DMS53 treated with DMSO at 0.1 percent for 48 hours (cell line): ENCODE measurements at regions not wholly inside any gene's neighbourhood (a gene's known extent, or its start where the extent isn't known, plus 50 kb on each side); places are given as distances from the start of the nearest gene placed in this dataset.
A peak's percentile ranks its signal among the peaks of the same experiment; 100 is the strongest.
"Not testable (repeated sequence)": the region's sequence is repeated elsewhere in the genome, so short reads cannot be mapped to it uniquely, and the experiment has no call there.

Experiments used
- DNase-seq: peaks from one replicate; lab custom pipeline; 2025; ENCODE audit not compliant: unreplicated experiment; lab: John Stamatoyannopoulos, UW

DNA sequence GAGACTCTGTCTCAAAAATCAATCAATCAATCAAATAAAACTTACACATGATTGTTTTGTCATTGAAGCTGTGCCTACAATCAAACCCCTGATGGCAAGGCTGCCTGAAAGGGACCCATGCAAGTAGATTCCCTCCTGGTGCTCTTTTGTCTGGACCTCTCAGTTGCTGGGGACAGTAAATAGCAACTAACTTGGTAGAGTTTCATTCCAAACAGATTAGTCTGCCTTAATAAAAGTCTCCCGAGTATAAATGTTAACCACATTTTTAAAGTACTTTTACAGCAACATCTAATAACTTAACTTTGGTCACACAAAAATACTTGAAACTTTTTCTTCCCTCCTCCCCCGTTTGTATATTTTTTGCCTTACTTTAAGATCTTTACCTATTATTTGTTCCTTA is 105.5 kb downstream of the FEM1C start:
- DNase-seq = no peak

DNA sequence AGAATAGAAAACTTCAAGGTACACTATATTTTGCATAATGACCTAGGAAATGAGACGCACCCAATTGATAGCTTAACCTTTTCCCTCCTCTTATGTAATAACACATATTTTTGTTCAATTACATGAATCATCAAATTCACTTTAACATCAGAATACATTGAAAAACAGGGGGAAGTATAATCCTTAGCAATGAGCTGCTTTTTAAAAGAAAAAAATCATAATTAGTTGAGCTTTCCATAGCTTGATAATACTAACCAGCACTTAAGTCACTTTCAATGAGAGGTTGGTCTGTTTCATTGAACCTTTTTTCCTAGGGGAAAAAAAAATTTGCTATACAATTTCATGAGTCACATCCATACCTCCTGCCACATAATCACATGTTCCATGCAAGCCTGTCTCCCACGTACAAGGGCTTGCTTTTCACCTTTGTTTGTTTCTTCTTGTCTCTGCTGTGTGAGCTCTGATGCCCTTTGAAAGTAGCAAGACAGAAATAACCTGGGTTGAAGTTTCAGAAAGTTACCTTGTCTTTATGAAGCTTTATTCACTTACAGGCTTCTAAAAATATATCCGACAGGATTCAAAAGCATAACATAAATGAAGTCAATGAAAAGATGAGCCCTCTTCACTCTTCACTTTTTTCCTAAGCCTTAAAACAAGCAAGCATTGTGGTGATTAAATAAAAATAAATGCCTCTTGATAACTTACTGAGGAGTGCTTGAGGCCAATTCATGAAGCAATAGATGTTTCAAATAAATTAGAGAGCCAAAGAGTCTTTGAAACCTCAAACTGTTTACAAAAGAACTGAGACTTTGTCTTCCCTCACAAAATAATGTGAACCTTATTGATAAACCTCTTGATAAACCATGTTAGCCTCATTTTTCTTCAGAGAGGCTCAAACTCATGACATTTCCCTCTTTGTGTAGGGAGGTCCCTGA is 108.5 kb downstream of the FEM1C start:
- DNase-seq = no peak

DNA sequence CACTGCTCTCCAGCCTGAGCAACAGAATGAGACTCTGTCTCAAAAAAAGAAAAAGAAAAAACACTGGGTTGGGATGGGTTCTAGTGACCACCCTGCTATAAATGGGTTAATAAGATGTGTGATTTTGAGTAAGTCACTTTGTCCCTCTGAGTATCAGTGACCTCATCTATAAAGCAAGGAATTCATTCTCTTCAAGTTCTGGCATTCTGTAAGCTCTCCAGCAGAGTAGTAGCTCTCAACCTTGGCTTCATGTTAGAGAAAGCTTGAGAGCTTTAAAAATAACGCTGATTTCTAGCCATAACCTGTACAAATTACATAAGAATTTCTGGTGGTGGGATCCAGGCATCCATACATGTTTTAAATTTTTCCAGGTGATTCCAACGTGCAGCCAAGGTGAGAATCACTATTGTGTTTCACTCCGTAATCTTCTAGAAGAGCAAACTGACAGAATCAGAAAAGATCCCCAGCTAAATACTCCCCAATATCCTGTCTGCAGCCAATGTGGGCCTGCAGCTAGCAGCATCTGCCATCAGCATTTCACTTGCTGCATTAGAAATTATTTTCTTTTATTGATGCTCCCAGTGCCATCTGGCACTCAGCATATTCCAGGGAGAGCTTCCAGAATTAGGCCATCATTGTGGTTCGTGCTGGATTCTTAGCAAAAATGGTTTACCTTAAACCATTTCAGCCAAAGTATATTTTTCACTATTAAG is 109.4 kb downstream of the FEM1C start:
- no peak for DNase-seq

DNA sequence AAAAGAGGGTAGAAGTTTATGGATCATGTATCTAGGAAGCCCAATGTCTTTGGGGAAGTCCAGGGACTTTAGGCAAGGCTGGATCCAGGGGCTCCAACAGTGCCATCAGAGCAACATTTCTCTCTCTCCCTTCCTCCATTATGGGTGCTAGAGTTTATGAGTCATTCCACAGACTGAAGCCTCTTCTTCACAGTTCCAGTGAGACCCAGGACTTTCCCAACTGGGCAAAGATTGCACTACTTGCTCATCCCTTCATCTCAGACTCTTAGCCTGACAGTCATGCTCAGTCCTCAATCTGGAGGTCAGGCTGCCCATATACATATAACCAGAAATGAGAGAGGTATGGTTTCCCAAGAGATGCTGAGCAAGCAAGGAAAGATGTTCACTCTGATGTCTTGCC is 110.7 kb downstream of the FEM1C start:
- DNase-seq = peak; percentile 15

DNA sequence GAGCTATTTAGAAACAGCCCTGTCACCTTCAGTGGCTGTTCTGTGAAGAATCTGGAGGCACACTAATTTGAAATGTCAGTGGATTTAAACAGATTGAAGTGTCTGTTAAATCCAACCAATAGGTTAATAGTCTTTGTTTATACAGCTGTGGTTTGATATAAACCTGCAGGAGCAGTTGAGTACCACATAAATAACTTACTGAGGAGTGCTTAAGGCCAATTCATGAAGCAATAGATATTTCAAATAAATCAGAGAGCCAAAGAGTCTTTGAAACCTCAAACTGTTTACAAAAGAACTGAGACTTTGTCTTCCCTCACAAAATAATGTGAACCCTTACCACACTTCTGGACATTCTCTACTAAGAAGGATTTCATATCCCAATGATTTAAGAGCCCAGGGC is 111.9 kb downstream of the FEM1C start:
- DNase-seq = peak; percentile 20

DNA sequence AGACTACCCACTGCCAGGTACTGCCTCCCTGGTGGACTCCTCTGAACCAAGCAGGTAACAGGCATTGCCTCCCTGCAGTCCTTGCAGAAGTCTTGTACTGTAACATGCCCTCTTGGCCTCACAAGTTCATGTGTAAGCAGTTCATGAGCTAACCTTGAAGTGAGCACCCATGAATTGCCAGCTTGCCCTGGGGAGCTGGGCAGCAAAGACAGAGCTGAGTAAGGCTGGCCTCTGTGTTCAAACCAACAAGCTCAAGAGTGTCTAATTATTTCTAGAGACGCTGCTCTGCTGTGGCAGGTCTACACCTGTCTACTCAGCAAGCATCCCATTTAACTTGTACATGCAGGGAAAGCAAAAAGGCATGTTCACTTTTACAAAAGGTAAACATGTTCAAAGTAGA is 113.5 kb downstream of the FEM1C start:
- peak; percentile 31 for DNase-seq

DNA sequence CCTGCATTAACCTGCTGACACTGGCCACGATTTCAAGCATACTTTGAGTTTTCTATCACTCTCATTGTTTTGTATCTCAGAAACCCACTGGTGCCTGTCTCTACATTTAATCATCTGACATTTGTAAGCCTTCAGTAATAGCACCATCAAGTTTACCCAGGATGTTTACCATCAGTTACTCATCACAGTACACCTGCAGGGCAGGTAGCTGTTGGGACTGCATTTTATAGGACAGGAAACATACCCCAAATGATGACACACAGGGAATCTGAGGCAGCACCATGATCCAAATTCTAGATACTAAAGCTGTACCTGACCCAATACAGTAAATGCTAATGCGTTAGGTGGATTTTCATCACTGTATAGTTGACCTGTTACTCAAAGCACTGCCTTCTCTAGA is 114.2 kb downstream of the FEM1C start:
- peak; percentile 80 for DNase-seq

DNA sequence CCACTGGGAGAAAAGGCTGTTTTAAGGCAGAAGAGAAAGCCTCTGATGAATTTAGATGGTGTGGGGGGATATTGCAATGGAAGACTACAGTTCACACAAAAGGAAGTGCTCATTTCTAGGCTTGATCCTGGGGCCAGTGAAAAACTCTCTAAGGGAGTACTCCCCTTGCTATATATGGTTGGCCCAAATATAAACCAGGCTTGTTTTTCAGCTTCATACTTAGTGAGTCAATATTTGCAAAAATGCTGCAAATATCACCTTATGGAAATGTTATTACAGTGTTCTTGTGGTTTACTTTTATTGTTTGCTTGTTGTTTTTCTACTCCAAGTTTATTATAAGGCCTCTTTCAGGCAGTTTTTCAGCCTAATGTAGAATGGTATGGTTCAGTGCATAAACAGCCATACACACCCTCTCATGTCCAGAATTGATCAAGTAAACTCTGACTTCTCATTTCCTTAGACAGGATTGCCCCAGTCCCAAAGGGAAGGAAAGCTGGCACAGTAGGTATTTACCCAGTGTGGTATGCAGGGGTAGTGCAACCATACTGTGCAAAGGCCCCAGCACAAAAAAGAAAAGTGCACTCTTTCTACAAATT is 115.1 kb downstream of the FEM1C start:
- DNase-seq = peak; percentile 37

DNA sequence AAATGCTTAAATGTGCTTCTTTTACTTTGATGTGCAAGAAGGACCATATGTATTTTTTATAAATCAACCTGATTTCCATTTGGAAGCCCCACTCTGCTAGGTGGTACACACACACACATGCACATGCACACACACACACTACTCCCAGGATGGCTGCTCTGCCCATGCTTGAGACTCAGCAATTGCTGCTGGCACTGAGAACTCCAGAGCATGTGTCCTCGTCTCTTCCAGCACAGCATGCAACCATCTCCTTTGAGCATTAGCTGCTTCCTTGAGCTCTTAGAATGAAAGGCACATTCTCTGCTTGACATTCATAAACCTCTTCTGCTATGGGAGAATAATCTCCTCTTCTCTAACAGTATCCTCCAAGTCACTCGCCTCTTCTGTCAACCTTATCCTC is 115.9 kb downstream of the FEM1C start:
- no peak for DNase-seq

DNA sequence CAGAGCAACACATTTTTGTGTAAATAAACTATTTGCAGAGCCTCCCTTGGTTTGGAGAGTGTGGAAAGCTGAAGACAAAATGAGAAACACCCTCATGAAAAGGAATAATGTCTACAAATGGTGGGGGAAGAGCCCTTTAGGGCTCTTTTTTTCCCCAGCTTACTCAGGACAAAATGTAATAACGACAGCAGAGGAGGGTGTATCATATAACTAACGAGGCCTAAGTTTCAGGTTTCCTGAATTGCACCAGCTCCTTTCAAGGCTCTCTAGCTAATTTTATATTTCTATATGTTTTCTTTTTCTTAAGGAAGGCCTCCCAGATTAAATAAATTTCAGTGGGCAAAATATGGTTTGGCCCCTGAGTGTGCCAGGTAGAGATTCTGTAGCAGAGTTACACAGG is 116.3 kb downstream of the FEM1C start:
- DNase-seq = no peak

DNA sequence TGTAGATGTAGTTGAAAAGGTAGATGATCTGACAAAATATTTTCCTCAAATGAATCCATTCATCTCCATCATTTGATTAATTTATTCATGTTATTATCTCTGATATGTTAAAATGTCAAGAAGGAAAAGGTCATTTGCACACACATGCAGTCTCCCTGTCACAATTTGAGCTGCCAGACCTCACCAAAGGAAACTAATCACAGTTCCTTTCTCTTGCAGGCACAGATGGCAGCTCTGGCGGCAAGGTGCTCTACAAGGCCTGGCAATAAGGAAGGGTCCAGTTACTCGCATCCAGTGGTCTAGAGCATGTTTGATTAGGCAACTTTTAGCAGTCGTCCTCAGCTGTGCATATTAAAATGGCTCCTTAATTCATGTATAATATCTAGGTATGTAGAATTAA is 120.1 kb downstream of the FEM1C start:
- no peak for DNase-seq

DNA sequence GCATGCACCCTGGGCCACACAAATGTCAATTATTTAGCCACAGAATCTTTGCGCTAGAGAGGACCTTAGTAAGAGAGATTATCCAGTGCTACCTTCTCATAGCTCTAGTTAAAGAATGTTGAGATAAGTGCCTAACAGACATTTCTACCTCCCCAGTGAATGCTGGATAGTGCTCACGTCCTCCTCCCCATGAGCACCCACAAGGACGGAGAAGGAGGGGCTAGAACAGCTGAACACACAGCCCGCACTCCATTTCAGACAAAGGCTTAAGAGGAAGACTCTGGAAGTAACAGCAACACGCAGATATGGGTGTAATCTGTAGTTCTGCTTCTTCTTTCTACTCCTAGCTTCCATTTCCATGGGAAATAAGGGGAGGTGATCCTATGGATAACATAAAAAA is 120.5 kb downstream of the FEM1C start:
- no peak for DNase-seq

DNA sequence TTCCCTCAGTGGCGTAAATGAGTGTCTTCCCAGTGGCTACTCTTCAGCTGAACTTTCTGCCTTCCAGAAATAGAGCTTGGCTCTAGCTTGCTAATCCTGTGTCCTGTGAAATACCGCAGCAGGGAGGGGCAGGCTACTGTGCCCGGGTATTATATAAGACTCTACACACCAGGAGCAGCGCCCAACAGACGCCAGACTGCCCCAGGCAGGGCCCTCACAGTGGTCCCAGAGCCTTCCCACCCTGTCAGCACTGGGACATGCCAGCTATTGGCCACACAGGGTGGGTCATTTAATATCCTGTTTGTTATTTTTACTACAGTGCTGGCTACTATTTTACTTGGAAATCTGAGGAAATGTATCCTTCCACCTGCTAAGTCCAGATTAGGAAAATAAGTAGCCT is 121.0 kb downstream of the FEM1C start:
- DNase-seq = no peak

DNA sequence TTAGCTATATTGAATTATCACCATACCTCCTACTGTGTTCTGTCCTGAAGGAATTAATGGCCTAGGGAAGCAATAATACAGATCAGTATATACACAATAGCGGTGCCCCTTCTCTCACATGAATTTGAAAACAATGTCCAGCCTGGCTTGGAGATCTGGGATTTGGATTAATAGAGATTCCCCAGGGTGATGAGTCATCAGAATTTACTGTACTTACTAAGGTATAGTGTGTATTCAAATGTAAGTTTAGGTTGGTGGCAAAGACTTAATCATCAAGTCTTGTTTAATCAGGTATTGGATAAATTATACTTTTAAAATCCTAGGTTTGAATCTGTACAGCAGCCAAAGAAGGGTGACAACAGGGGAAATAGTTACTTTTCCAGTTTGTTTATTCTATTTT is 121.5 kb downstream of the FEM1C start:
- no peak for DNase-seq

DNA sequence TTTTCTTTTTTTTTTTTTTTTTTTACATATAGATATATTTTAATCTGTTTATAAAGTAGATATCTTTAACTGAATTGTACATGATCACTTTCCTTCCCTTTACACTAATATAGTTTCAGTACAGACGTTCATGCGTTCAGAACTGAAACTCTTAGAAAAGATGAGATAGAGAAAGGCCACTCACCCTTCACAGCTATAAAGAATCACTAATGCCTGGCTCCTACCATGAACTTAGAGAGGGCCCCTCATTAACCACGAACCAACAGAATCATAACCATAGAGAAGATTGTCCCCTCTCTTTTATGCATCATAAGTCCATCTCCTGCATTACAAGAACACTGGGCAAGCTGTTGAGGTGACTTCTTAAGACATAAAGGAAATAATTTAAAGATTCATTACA is 123.8 kb downstream of the FEM1C start:
- not testable (repeated sequence) for DNase-seq

DNA sequence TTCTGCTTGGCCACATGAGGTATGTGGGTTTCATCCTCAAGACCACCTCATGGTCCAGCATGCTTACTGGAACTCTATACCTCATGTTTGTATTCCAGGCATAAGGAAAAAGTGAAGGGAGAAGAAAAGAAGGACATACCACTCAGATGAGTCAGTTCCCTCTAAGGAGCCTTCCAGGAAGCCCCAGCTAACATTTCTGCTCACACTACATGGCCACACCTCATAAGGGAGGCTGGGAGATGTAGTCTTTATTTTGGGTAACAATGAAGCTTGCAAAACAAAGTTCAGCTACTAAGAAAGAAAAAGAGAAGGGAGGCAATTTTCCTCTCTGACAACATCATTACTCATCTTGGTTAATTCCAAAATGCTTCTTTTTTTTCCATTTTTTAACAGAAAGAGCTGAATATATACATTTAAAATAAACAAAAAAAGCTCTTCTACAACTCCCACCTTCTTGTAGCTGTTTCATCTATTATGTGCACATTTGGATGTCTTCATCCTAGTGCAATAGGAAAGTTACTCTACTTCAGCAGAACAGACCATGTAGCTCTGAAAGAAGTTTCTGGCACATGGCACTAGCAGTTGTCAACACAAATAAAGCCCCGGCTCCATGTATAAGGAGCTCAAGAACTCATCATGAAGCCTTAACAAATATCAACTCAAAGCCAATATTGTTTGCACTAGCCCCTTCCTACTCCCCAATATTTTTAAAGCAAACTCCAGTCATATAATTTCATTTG is 123.6 kb upstream of the CCDC112 start:
- DNase-seq = no peak

DNA sequence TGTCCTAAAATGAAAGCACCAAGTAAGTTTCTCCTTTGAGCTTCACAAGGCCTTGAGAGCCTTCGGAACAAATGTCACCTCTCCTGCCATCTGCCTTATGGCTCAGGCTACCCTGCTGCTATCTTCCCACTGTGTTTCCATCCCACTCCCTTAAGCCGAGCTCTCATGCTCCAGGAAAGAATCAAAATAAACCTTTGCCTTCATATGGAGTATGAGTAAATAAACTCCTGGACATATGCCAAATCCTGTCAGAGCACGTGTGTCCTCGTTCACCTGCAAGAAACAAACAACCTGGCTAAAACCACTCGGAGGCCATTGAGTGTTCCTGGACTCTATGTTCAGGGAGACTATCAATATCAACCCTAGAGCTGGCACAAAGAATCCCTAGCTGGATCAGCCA is 122.3 kb upstream of the CCDC112 start:
- DNase-seq = peak; percentile 92

DNA sequence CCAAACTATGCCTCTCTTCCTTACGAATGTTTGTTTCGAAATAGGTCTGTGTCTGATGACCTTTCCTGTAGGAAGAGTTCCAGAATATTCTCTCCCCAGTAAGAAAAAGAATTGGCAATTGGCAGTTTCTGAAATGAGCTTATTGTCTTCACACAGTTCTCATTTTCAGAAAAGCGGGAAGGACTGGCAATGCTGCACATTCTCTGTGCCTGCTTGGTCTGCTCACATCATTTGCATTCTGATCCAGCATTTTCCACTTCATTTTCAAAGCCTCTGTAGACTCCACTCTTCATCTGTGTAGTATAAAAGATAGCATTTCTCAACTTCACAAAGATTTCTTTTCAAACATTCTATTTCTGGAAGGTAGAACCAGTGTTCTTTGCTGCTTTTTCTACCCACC is 120.6 kb upstream of the CCDC112 start:
- DNase-seq = no peak

DNA sequence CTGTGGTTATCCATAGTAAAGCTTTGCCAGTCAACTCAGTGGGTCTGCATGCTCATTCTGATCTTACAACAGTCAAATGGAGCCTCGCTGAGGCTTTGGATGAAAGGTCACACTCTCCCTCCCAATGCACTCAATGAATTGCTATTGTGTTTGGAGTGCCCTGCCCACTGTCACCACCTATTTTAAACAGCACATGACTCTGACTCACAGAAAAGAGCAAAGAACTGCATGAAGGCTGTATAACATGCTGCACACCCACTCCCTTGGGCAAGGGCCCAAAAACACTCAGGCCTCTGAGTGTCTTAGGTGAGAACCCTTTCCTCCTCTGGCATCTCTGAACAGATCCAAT is 118.7 kb upstream of the CCDC112 start:
- DNase-seq = peak; percentile 53

DNA sequence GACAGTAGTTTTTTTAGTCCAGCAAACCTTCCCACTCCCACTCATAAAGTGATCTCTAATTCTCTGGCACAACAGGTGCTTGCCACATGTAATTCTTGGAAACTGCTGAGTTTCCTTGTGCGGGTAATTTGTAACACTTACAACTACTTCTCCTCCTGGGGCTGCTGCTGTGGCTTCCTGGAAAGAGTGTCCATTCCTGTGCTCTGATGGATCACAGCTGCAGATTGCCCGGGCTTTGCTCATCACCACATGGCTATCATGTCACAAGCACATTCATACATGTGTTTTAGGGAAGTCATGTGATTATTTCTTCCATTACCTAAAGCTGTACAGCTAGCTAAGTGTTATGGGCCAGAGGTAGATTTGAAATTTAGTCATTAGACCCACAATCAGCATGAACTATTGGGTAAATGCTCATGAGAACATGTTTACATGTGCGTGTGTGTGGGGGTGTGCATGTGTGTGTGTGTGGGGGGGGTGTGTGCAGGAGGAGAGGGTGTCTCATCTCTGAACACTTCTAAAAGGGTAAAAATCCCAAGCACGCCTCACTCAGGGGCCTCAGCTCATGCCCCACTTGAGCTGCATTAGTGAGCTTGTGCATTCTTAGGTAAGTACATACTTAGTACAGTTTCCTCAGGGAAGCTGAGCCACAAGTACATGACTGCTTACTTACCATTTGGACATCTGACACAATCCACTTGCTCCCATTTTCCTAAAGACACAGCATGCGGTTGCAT is 118.1 kb upstream of the CCDC112 start:
- DNase-seq = no peak

DNA sequence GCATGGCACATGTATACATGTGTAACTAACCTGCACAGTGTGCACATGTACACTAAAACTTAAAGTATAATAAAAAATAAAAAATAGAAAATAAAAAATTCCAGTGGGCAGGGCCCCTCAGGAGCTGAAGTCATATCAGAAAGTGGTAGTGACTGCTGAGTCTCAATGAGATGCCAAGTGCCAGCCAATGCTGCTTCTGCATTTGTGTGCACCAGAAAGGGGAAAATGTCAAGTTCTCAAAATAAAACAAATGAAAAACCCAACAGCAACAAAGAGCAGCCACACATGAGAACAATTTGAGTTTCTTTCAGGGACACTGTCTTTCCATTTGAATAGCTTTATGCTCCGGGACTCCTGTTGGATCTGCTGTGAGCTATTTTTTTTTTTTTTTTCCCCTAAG is 117.2 kb upstream of the CCDC112 start:
- no peak for DNase-seq
